HG02763 (cell line): ENCODE measurements at regions not wholly inside any gene's neighbourhood (a gene's known extent, or its start where the extent isn't known, plus 50 kb on each side); places are given as distances from the start of the nearest gene placed in this dataset.
"Not testable (repeated sequence)": the region's sequence is repeated elsewhere in the genome, so short reads cannot be mapped to it uniquely, and the experiment has no call there.

Experiments used
- ATAC-seq: cut with Tn5 transposase; IDR thresholded peaks from one replicate; pipeline ENCODE4 v1.9.1; 2021; ENCODE audit warnings: mild to moderate bottlenecking, moderate library complexity; ENCODE audit not compliant: unreplicated experiment

GRCh38 chr4:60581919-60582536, 618.1 kb upstream of the ADGRL3 start:
- no peak for ATAC-seq

- no peak for ATAC-seq
Measured at GRCh38 chr4:60588556-60588955, 611.6 kb upstream of the ADGRL3 start.

GRCh38 chr4:60589425-60589824, 610.7 kb upstream of the ADGRL3 start:
- no peak for ATAC-seq

GRCh38 chr4:60590116-60590515, 610.0 kb upstream of the ADGRL3 start:
- no peak for ATAC-seq

GRCh38 chr4:60605646-60606354, 594.3 kb upstream of the ADGRL3 start:
- no peak for ATAC-seq

- no peak for ATAC-seq
Measured at GRCh38 chr4:60611762-60612496, 588.2 kb upstream of the ADGRL3 start.

- no peak for ATAC-seq
Measured at GRCh38 chr4:60617731-60618130, 582.4 kb upstream of the ADGRL3 start.

- ATAC-seq, result no peak
Measured at GRCh38 chr4:60619531-60620305, 580.4 kb upstream of the ADGRL3 start.

- no peak for ATAC-seq
Measured at GRCh38 chr4:60637976-60638375, 562.1 kb upstream of the ADGRL3 start.

- ATAC-seq, result no peak
Measured at GRCh38 chr4:60648774-60649173, 551.4 kb upstream of the ADGRL3 start.

GRCh38 chr4:60652933-60653332, 547.2 kb upstream of the ADGRL3 start:
- no peak for ATAC-seq

- no peak for ATAC-seq
Measured at GRCh38 chr4:60655356-60655755, 544.8 kb upstream of the ADGRL3 start.

- ATAC-seq, result no peak
Measured at GRCh38 chr4:60656171-60656570, 544.0 kb upstream of the ADGRL3 start.

- no peak for ATAC-seq
Measured at GRCh38 chr4:60657041-60657440, 543.1 kb upstream of the ADGRL3 start.

- no peak for ATAC-seq
Measured at GRCh38 chr4:60657807-60658206, 542.3 kb upstream of the ADGRL3 start.

GRCh38 chr4:60663769-60664168, 536.4 kb upstream of the ADGRL3 start:
- ATAC-seq, result no peak

- ATAC-seq, result no peak
Measured at GRCh38 chr4:60682901-60683300, 517.2 kb upstream of the ADGRL3 start.

GRCh38 chr4:60683357-60683756, 516.8 kb upstream of the ADGRL3 start:
- ATAC-seq, result no peak

GRCh38 chr4:60683973-60684372, 516.2 kb upstream of the ADGRL3 start:
- no peak for ATAC-seq

GRCh38 chr4:60696062-60696461, 504.1 kb upstream of the ADGRL3 start:
- not testable (repeated sequence) for ATAC-seq

GRCh38 chr4:60709061-60709460, 491.1 kb upstream of the ADGRL3 start:
- no peak for ATAC-seq
